GM10266 (cell line): ENCODE measurements at regions not wholly inside any gene's neighbourhood (a gene's known extent, or its start where the extent isn't known, plus 50 kb on each side); places are given as distances from the start of the nearest gene placed in this dataset.

ENCODE experiments used
- DNase-seq: peaks from one replicate; pipeline ENCODE4 v3.0.0; 2012; ENCODE audit errors: extremely low spot score
- TF ChIP-seq, protein P1 (sequence below): IDR thresholded peaks from 2 replicates; pipeline ENCODE4 v1.5.1; 2012; ENCODE audit warnings: mild to moderate bottlenecking, low read depth; ENCODE audit not compliant: control insufficient read depth, insufficient read depth; ENCODE audit errors: missing control alignments

- TF ChIP-seq, protein P1, sequence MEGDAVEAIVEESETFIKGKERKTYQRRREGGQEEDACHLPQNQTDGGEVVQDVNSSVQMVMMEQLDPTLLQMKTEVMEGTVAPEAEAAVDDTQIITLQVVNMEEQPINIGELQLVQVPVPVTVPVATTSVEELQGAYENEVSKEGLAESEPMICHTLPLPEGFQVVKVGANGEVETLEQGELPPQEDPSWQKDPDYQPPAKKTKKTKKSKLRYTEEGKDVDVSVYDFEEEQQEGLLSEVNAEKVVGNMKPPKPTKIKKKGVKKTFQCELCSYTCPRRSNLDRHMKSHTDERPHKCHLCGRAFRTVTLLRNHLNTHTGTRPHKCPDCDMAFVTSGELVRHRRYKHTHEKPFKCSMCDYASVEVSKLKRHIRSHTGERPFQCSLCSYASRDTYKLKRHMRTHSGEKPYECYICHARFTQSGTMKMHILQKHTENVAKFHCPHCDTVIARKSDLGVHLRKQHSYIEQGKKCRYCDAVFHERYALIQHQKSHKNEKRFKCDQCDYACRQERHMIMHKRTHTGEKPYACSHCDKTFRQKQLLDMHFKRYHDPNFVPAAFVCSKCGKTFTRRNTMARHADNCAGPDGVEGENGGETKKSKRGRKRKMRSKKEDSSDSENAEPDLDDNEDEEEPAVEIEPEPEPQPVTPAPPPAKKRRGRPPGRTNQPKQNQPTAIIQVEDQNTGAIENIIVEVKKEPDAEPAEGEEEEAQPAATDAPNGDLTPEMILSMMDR, result no peak
- DNase-seq, result no peak
These were observed 284.4 kb upstream of the IGFBP3 start for GRCh38 chr7:46205478-46205877.

- TF ChIP-seq, protein P1, result no peak
- no peak for DNase-seq
These were observed 282.9 kb upstream of the IGFBP3 start for GRCh38 chr7:46203926-46204325.

GRCh38 chr7:46202379-46202778 lies 281.3 kb upstream of the IGFBP3 start:
- DNase-seq, result no peak
- TF ChIP-seq, protein P1, result no peak

DNA sequence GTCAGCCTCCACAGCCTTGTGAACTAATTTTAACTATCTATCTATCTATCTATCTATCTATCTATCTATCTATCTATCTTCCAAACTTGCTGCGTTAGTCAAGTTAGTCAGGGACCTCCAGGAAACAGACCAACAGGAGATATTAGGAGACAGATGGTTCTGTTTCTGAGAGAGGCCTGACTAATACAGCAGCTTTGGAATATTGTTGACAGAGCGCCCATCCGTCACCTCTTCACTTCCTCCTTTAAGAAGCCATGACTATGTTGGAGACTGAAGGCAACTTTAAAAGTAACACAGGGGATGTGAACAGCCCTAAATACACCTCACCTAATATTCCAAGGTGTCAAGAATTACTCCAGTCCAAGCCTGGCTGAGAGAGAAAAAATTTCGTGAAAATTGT lies 280.9 kb upstream of the IGFBP3 start:
- DNase-seq, result no peak
- TF ChIP-seq, protein P1, result no peak

- TF ChIP-seq, protein P1, result no peak
- DNase-seq, result no peak
These were observed 277.6 kb upstream of the IGFBP3 start for GRCh38 chr7:46198701-46199100.

GRCh38 chr7:46197785-46198540 lies 276.9 kb upstream of the IGFBP3 start:
- no peak for DNase-seq
- TF ChIP-seq, protein P1, result no peak

- TF ChIP-seq, protein P1, result no peak
- no peak for DNase-seq
These were observed 274.9 kb upstream of the IGFBP3 start for GRCh38 chr7:46195934-46196333.
